ENCODE measurements at regions not wholly inside any gene's neighbourhood (a gene's known extent, or its start where the extent isn't known, plus 50 kb on each side); places are given as distances from the start of the nearest gene placed in this dataset.

DNA sequence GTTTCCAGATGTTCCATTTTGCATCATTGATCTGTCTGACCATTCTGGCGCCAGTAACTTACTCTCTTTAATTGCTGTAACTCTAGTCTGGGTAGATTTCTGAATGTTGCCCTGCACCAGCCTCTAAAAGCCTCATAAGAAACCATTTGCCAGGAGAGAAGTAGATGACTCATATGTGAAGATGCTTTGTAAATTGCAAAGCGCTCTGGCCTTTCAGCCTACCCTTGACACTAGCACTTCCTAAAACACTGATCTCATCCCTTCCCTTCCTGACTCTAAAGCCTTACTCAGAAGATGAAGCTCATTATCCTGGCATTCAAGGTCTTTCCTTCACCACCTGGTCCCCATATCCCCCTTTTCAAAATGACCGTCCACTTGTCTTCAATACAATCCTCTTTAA is 193.2 kb upstream of the MEX3C start:
- H3K27me3 Mint-ChIP-seq (ENCODE audit: low read depth in 3 of 3) = peaks cover 0 to 9% (median 4%) of the 10 kb centered on the region in 3 donors
- 94% methylated on average over 2 of the region's 3 CpGs for WGBS (ENCODE audit: insufficient coverage)
- intact Hi-C loops (cut with micrococcal nuclease) = no loop called here

DNA sequence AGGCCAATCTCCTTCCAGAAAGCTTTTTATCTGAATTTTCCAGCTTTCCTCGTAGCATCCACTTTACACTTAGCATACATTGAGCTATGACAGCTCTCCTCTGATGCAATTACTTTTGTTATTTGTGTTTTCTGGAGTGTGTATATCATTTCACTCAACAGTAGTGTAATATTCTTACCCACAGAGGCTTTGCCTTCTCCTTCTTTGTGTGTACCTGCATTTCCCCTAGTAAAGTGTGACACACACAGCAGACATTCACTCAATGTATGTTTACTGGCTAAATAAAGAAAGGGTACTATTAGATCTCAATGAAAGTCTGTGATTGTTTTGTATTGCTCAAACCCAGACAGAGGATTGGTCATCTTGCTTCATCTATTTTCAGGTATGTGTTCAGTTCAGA is 193.7 kb upstream of the MEX3C start:
- H3K27me3 Mint-ChIP-seq (ENCODE audit: low read depth in 3 of 3) = peaks cover 0 to 9% (median 4%) of the 10 kb centered on the region in 3 donors
- peaks cover 0 to 9% (median 0%) of the 10 kb centered on the region in 7 donors for H3K9me3 Mint-ChIP-seq
- intact Hi-C loops (cut with micrococcal nuclease) = no loop called here
- H3K4me1 ChIP-seq (ENCODE audit: control insufficient read depth in 1 of 2, insufficient read depth in 2 of 2, low read length in 2 of 2) = no peaks in the 10 kb centered on the region
- no peak overlapping the region for H3K4me3 Mint-ChIP-seq
- H3K36me3 ChIP-seq (replicated peaks in 1 of 2; ENCODE audit: control insufficient read depth in 1 of 2, insufficient read depth in 2 of 2, low read length in 2 of 2) = no peaks in the 10 kb centered on the region
- WGBS (ENCODE audit: insufficient coverage) = no CpG with 5 or more reads among the region's 1 CpG
- H3K79me2 ChIP-seq (ENCODE audit: insufficient read depth, low read length) = no peaks in the 10 kb centered on the region
- H3K9ac ChIP-seq (ENCODE audit: insufficient read depth, low read length, poor library complexity, severe bottlenecking) = no peak overlapping the region
- no peaks in the 10 kb centered on the region for H3K27me3 ChIP-seq (ENCODE audit: control insufficient read depth in 2 of 2, insufficient read depth in 2 of 2, low read length in 2 of 2)
- H4K20me1 ChIP-seq (ENCODE audit: insufficient read depth, low read length) = no peaks in the 10 kb centered on the region
- no peaks in the 10 kb centered on the region for H3K4me1 Mint-ChIP-seq
- no peak overlapping the region for H3K27ac Mint-ChIP-seq
- H3K9me3 ChIP-seq (replicated peaks in 1 of 2; ENCODE audit: control insufficient read depth in 1 of 2, insufficient read depth in 1 of 2, low read length in 2 of 2) = no peaks in the 10 kb centered on the region
- DNase-seq = no peak
- H3K27ac ChIP-seq (ENCODE audit: low read depth in 1 of 2, low read length in 2 of 2) = no peak overlapping the region
- no peak overlapping the region for H2AFZ ChIP-seq (ENCODE audit: insufficient read depth, low read depth, low read length, poor library complexity, severe bottlenecking)
- no peak overlapping the region for H3K4me3 ChIP-seq (replicated peaks in 1 of 3; ENCODE audit: low read depth in 2 of 3, low read length in 3 of 3)
- H3K36me3 Mint-ChIP-seq = no peaks in the 10 kb centered on the region
- H3K4me2 ChIP-seq (replicated peaks; ENCODE audit: extremely low read depth, low read length, poor library complexity, severe bottlenecking) = no peak overlapping the region
- TF ChIP-seq CTCF (IDR thresholded peaks at IDR 0.05) = no peak

More for the DNA sequence above, 193.2 kb upstream of the MEX3C start:
- H3K4me3 Mint-ChIP-seq = no peak overlapping the region
- DNase-seq = no peak
- H3K27ac Mint-ChIP-seq = no peak overlapping the region
- H3K4me3 ChIP-seq (replicated peaks in 1 of 3; ENCODE audit: low read depth in 2 of 3, low read length in 3 of 3) = no peak overlapping the region
- no peaks in the 10 kb centered on the region for H3K79me2 ChIP-seq (ENCODE audit: insufficient read depth, low read length)
- H3K9me3 Mint-ChIP-seq = peaks cover 0 to 8% (median 0%) of the 10 kb centered on the region in 7 donors
- H3K9ac ChIP-seq (ENCODE audit: insufficient read depth, low read length, poor library complexity, severe bottlenecking) = no peak overlapping the region
- no peak overlapping the region for H3K4me2 ChIP-seq (replicated peaks; ENCODE audit: extremely low read depth, low read length, poor library complexity, severe bottlenecking)
- H2AFZ ChIP-seq (ENCODE audit: insufficient read depth, low read depth, low read length, poor library complexity, severe bottlenecking) = no peak overlapping the region
- H3K36me3 ChIP-seq (replicated peaks in 1 of 2; ENCODE audit: control insufficient read depth in 1 of 2, insufficient read depth in 2 of 2, low read length in 2 of 2) = no peaks in the 10 kb centered on the region
- no peaks in the 10 kb centered on the region for H3K4me1 ChIP-seq (ENCODE audit: control insufficient read depth in 1 of 2, insufficient read depth in 2 of 2, low read length in 2 of 2)
- H3K4me1 Mint-ChIP-seq = no peaks in the 10 kb centered on the region
- no peak for TF ChIP-seq CTCF (IDR thresholded peaks at IDR 0.05)
- H3K9me3 ChIP-seq (replicated peaks in 1 of 2; ENCODE audit: control insufficient read depth in 1 of 2, insufficient read depth in 1 of 2, low read length in 2 of 2) = no peaks in the 10 kb centered on the region
- H3K27ac ChIP-seq (ENCODE audit: low read depth in 1 of 2, low read length in 2 of 2) = no peak overlapping the region
- H3K27me3 ChIP-seq (ENCODE audit: control insufficient read depth in 2 of 2, insufficient read depth in 2 of 2, low read length in 2 of 2) = no peaks in the 10 kb centered on the region
- H3K36me3 Mint-ChIP-seq = no peaks in the 10 kb centered on the region
- no peaks in the 10 kb centered on the region for H4K20me1 ChIP-seq (ENCODE audit: insufficient read depth, low read length)

All from CD14-positive monocyte (primary cell).